ENCODE measurements at regions not wholly inside any gene's neighbourhood (a gene's known extent, or its start where the extent isn't known, plus 50 kb on each side); places are given as distances from the start of the nearest gene placed in this dataset.

DNA sequence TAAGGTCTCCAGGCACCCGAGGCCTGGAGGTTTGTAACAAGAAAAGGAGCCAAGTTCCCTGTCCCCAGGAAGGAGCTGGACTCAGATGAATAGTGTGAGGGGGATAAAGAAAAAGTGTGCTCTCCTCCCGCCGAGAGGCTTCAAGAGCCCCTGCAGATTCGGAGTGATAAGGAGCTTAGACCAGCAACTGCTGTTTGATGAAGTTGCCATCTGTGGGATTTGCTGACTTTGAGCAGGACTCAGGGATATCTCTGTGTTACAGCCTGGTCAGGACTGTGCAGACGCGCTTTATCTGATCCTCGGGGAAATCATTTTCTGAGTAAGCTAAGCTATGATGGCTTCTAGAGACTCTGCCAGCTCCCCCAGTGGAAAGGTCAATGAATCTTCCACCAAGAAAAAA lies 1017.0 kb downstream of the TBC1D22A start:
- H3K27ac ChIP-seq (ENCODE audit: low read depth, low read length), result no peak overlapping the region
- 25 to 49% (median 32%) methylated on average over 7 of the region's 7 CpGs for WGBS, 3 donors

DNA sequence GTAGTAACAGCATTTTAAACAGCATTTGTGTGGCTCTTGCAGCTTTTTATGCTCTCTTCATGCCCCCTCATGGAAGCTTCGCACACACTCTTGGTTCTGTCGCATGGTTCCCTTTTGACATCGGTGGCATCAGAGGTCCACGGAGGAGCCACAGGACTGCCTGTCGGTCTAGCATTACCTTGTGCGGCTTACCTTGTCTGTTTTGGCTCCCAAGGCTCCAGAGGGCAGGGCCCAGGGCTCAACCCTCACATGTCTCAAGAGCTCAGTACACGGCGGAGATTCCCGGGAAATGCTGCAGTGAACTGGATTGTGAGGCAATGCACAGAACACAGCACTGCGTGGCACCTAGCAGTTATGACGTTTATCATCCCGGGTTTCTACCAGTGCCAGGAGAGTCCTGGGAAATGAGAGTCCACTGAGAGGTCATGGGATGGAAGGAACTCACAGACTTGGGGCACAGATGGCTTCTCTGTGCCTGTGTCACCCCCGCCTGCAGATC lies 1015.8 kb downstream of the TBC1D22A start:
- whole genome bisulfite sequencing, 3 donors, result 82 to 91% (median 90%) methylated on average over 13 of the region's 13 CpGs

DNA sequence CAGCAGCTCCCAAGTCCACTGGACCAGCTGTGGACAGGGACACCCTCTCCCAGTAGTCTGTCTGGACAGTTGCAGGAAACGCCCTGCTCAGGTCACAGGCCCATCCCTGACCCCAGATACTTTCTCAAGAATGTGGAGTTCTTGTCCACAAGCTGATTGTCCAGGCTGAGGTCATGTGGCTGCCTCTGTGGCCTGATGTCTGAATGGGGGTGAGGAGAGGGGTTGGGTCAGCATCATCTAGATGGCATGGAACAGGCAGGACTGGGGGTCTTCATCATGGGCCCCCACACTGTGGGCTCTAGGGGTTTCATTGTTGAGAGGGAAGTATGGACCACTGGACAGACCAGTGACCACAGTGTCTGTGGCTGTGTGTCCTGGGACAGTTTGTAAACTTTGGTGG lies 1015.0 kb downstream of the TBC1D22A start:
- H3K27ac ChIP-seq (ENCODE audit: low read depth, low read length), result no peak overlapping the region
- 45 to 68% (median 48%) methylated on average over 1 of the region's 1 CpG for WGBS, 3 donors

More for the DNA sequence above, 1015.8 kb downstream of the TBC1D22A start:
- H3K27ac ChIP-seq (ENCODE audit: low read depth, low read length), result no peak overlapping the region

DNA sequence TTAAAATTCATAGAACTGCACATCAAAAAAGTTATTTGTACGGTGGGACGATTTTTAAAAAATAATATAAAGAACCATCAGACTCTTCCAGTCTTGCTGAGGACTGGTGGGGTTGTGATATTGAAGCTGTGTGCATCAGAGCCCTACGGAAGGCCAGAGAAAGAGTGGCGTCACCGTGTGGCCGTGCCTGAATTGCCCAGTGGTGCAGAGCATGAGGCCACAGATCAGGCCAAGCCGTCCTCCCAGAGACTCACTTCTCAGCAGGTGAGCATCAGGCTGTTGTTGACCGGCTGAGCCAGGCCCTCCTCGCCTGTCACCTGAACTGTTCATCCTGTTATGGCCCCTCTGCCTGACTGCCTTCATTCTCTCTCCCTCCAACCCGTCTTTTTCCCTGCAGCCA lies 1013.9 kb downstream of the TBC1D22A start:
- H3K27ac ChIP-seq (ENCODE audit: low read depth, low read length), result no peak overlapping the region
- 35 to 51% (median 46%) methylated on average over 10 of the region's 10 CpGs for WGBS, 3 donors

DNA sequence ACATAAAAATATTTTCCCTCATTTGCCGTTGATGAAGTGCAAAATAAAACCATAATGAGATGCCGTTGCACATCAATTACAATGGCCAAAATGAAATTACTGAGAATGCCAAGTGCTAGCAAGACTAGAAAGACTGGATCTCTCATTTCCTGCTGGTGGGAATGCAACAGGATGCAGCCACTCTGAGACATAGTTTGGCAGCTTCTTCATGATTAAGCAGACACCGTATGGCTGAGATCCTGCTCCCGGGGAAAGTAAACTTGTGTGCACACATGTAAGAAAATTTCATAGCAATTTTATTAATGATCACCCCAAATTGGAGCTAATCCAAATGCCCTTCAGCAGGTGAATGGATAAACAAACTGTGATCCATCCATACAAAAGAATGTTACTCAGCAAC lies 1013.2 kb downstream of the TBC1D22A start:
- H3K27ac ChIP-seq (ENCODE audit: low read depth, low read length), result no peak overlapping the region
- WGBS, 3 donors, result 41 to 45% (median 41%) methylated on average over 4 of the region's 4 CpGs

DNA sequence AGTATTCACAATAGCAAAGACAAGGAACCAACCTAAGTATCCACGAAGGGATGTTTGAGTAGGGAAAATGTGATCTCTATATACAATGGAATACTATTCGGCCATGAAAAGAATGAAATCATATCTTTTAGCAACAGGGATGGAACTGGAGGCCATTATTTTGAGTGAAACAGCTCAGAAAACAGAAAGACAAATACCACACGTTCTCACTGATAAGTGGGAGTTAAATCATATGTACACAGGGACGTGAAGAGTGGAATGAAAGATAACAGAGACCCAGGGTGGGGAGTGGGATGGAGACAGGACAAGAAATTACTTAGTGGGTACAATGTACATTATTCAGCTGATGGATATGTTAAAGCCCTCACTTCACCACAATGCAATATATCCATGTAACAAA lies 1012.7 kb downstream of the TBC1D22A start:
- WGBS, 3 donors, result 48 to 70% (median 67%) methylated on average over 4 of the region's 4 CpGs
- H3K27ac ChIP-seq (ENCODE audit: low read depth, low read length), result no peak overlapping the region

DNA sequence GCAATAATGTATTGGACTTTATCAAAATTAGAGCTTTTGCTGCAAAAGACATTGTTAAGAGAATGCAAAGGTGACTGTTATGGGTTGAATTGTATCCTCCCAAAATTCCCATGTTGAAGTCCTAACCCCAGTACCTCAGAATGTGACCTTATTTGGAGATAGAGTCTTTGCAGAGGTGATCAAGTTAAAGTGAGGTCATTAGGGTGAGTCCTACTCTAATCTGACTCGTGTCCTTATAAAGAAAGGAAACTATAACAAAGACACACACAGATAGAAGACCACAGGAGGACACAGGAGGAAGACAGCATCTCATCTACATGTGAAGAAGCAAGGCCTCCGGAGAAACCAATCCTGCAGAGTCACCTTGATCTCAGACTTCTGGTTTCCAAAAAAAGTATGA lies 1011.2 kb downstream of the TBC1D22A start:
- no peak overlapping the region for H3K27ac ChIP-seq (ENCODE audit: low read depth, low read length)
- whole genome bisulfite sequencing, 3 donors, result 64 to 84% (median 78%) methylated on average over 2 of the region's 2 CpGs

DNA sequence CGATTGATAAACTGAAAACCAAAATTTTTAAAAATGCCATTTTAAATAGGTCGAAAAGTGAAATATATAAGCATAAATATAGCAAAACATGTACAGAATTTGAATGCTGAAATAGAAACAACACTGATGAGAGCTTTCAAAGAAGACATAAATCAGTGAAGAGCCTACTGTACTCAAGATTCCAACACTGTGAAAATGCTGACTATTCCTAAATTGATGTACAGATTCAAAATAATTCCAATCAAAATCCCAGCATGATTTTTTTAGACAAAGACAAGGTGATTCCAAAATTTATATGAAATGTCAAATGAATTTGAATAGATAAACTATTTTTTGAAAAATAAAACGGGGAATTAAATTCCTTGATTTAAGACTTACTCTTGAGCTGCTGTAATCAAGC lies 1010.4 kb downstream of the TBC1D22A start:
- 68 to 81% (median 79%) methylated on average over 3 of the region's 3 CpGs for WGBS, 3 donors

DNA sequence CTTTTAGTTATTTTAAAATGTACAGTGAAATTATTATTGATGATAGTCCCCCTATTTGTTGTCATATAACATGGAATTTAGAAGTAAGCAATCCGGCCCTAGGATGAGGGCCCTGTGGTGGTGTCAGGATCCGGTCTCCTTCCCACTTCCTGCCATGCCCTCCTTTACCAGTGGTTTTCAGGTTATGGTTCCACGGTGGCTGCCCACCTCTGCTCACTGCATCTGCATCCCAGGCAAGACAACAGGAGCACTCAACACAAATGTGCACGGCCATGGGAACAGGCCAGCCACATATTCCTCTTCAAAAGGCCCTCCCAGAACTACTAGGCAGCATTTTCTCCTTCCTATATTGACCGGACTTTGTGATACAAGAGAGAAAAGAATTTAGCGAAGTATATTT lies 1007.2 kb downstream of the TBC1D22A start:
- WGBS, 3 donors, result 80 to 90% (median 86%) methylated on average over 6 of the region's 6 CpGs

More for the DNA sequence above, 1010.4 kb downstream of the TBC1D22A start:
- H3K27ac ChIP-seq (ENCODE audit: low read depth, low read length), result no peak overlapping the region

DNA sequence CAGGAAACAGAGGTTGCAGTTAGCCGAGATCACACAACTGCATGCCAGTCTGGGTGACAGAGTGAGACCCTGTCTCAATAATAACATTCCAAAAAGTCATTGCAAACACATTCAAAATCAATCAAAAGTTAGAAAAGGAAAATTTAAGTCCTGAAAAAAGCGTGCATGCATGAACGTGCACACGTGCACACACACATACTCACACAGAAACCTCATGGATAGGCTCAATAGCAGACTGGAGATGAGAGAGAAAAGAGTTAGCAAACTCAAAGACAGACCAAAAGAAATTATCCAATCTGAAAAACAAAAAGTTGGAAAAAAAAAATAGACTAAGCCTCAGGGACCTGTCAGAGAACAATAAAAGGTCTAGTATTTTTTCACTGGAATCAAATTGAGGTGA lies 1005.6 kb downstream of the TBC1D22A start:
- H3K27ac ChIP-seq (ENCODE audit: low read depth, low read length), result no peak overlapping the region
- 78 to 92% (median 92%) methylated on average over 4 of the region's 4 CpGs for WGBS, 3 donors

More for the DNA sequence above, 1007.2 kb downstream of the TBC1D22A start:
- no peak overlapping the region for H3K27ac ChIP-seq (ENCODE audit: low read depth, low read length)

DNA sequence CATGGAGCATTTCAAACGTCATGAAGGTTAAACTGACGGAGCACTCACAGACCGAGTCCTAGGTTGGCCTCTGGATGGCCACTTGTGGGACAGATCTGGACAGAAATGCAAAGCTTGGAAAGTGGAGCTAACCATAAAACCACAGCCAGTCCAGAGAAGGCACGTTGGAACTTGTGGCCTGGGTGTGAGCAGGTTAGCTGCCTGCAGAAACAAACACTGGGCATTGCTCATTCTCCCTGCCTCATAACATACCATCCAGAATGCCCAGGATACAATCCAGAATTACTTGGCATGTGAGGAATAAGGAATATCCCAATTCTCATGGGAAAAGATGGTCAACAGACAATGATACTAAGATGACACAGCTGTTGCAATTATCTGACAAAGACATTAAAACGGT lies 1005.0 kb downstream of the TBC1D22A start:
- no peak overlapping the region for H3K27ac ChIP-seq (ENCODE audit: low read depth, low read length)
- WGBS, 3 donors, result 67 to 80% (median 79%) methylated on average over 5 of the region's 5 CpGs

DNA sequence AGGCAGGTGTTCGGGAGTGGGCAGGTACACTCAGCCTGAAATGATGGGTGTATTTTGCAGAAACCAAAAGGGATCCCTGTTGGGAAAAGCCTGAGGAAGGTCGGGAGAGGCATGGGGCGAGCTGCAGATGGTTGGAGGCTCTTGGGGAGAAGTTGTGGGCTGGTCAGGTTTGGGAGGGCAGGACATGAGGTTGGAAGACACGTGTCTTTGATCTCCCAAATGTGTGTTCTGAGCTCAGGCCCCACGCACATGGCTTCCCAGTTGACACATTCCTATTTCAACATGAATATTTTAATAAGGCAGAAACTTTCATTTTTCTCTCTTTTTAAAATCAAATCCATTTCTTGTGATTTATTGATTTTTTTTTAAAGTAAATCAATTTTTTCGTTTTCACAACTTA lies 1003.3 kb downstream of the TBC1D22A start:
- WGBS, 3 donors, result 55 to 79% (median 72%) methylated on average over 6 of the region's 6 CpGs
- no peak overlapping the region for H3K27ac ChIP-seq (ENCODE audit: low read depth, low read length)

DNA sequence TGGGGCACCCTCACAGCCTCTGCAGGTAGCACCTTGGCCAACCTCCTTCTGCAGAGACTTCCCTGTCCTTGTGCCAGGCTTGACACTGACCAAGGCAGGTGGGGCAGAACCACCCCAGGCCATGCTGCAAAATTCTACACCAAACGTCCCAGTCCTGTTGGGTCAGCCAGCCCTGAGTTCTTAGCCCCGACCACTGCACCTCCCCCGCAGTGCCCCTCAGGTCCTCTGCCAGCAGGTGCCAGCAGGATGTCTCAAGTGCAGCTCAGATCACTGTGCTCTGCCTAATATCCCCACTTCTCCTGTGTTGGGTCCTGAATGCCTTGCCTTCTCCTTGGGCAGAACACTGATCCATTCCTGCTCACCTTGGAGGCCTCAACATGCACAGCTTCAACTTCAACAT lies 999.7 kb downstream of the TBC1D22A start:
- 81 to 84% (median 82%) methylated on average over 3 of the region's 3 CpGs for WGBS, 3 donors

DNA sequence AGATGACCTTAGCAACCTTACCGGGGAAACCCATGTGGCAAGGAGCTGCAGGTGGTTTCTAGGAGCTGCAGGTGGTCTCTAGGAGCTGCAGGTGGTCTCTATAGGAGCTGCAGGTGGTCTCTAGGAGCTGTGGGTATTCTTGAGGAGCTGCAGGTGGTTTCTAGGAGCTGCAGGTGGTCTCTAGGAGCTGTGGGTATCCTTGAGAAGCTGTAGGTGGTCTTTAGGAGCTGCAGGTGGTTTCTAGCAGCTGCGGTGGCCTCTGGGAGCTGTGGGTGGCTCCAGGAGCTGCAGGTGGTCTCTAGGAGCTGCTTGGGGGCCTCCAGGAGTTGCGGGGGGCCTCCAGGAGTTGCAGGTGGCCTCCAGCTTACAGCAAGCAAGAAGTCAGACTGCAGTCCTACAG lies 997.5 kb downstream of the TBC1D22A start:
- 49 to 77% (median 65%) methylated on average over 3 of the region's 3 CpGs for WGBS, 3 donors
- no peak overlapping the region for H3K27ac ChIP-seq (ENCODE audit: low read depth, low read length)

More for the DNA sequence above, 999.7 kb downstream of the TBC1D22A start:
- H3K27ac ChIP-seq (ENCODE audit: low read depth, low read length), result no peak overlapping the region

DNA sequence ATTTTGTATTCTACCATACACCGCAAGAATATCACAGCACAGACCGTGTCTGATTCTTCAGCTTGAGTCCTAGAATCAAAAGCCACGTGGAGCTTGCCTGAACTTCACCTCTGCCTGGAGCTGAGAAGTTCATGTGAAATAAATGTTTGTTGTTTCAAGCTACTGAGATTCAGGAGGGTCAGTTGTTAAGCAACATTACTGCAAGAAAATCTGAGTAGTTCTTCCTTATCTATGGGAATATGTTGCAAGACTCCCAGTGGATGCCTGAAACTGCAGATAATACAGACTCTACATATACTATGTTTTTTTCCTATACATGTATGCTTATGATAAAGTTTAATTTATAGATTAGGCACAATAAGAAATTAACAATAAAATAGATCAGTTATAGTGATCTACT lies 995.3 kb downstream of the TBC1D22A start:
- 45 to 79% (median 74%) methylated on average over 3 of the region's 3 CpGs for WGBS, 3 donors
- no peak overlapping the region for H3K27ac ChIP-seq (ENCODE audit: low read depth, low read length)

DNA sequence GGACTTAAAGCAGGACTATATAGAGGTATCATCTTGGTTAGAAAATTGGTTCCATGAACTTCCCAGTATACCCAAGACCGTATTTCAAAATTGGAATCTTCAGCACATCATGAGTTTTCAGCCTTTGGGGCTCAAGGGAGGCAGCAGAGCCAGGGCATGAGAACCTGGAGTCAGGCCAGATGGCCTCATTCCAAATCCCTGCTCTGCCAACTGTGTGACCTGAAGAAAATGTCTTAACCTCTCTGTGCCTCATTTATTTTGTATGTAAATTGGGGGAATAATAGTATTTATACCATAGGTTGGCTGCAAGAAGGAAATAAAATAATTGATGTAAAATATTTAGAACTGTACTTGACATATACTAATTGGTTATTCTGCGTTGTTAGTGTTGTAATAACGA lies 987.6 kb downstream of the TBC1D22A start:
- 78 to 83% (median 79%) methylated on average over 3 of the region's 3 CpGs for WGBS, 3 donors
- H3K27ac ChIP-seq (ENCODE audit: low read depth, low read length), result no peak overlapping the region

DNA sequence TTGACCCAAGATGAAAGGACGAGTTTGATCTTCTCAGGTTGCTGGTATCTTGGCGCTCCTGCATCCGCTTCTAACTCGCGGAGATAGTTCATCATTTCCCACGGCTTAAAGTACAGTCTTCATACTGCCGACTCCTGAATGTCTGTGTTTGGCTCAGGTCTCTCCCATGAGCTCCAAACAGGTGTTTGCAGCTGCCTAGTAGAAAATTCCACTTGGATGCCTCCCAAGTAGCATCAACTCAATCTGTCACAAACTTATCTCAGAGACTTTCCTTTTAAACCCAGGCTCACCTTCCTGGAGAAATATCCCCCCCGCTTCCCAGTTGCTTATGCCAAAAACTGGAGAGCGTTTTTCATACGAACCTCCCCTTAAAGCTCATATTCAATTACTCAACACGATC lies 986.5 kb downstream of the TBC1D22A start:
- no peak overlapping the region for H3K27ac ChIP-seq (ENCODE audit: low read depth, low read length)
- WGBS, 3 donors, result 38 to 65% (median 41%) methylated on average over 11 of the region's 11 CpGs

DNA sequence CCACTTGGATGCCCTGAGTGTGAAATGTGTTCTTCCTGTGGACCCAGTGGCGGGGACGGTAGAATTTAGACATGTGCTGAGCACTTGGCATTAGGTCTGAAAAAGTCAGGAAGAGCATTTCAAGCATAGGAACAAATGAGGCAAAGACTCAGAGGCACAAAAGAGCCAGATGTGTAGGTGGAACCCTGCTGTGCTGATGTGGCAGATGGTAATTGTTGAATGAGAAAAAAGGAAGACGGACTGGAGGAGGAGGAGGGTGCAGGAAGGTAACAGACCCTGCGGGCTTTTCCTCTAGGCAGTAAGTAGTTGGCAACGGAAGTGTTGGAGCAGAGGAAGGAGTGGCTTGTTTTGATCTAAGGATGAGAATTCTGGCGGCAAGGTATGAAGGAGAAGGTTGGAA lies 985.8 kb downstream of the TBC1D22A start:
- no peak overlapping the region for H3K27ac ChIP-seq (ENCODE audit: low read depth, low read length)
- 26 to 43% (median 32%) methylated on average over 6 of the region's 6 CpGs for WGBS, 3 donors

DNA sequence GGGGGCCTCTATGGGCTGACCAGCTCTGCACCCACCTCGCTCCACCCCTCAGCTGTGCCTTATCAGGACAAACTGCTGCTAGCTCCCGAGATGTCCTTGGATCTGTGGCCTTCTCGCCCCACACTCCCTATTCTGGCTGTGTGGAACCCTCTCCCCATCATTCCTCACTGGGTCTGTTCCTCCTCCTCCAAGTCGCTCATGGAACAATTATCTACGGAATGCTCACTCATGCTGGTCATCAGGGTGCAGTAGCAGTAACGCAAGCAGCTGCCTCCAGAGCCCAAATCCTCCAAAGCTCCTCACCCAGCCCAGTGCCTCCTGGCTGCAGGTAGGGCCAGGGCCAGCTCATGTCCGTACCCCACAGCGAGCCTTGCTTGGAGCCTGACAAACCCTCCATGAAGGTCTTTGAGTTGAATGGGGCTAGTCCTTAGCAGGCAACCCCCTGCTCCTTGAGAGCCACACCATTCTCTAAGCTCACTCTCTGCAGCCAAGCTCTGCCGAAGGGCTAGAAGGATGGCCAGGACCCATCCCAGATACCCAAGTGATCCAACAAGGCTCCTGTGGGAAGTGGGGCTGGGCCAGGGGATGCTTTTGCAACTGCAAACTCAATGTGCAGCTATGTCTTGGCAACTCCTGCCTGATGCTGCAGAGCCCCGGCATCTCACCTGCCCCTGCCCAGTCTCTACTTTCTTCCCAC lies 977.8 kb downstream of the TBC1D22A start:
- H3K27ac ChIP-seq (ENCODE audit: low read depth, low read length), result no peak overlapping the region
- 62 to 88% (median 86%) methylated on average over 10 of the region's 10 CpGs for WGBS, 3 donors

DNA sequence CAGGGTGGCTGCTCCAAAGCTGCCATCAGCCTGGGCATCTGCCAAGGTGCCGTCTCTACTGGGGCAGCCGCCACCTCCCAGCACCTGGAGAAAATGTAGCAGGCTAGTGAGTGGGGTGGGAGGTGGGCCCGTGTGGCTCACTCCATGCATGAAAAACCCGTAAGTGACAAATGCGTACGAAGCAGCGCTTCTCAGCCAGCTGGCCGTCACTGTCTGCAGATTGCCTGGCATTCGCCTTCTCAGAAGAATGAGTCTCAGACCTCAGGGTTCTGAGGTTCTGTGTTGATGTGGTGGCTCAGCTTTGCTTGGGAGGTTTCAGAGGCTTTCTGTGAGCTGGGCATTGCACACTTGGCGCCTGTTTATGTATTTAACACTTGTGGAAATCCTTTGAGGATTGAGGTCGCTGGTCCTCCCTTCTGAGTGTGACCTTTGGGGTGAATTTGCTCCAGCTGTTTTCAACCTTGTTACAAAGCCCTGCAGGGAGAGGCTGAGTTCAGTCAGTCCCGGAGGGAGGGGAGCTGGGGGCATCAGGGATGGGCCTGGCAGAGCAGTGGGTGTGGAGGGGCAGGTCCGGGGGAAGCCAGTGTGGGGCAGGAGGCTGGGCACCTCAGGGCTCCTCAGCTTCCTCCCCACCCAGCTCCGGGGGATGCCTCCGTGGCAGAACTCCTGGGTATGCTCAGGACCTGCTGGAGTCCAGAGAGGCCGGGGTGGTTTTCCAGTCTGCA lies 977.0 kb downstream of the TBC1D22A start:
- no peak overlapping the region for H3K27ac ChIP-seq (ENCODE audit: low read depth, low read length)
- WGBS, 3 donors, result 65 to 77% (median 72%) methylated on average over 16 of the region's 16 CpGs
